PC-3 (cell line): ENCODE measurements at regions not wholly inside any gene's neighbourhood (a gene's known extent, or its start where the extent isn't known, plus 50 kb on each side); places are given as distances from the start of the nearest gene placed in this dataset.

Experiments
- ATAC-seq: fragments of 200-7000 bp; cut with Tn5 transposase; 2 replicates; pipeline ENCODE4 v1.9.1; 2020; ENCODE audit warnings: mild to moderate bottlenecking, moderate library complexity
- BruUV-seq: library from RNA; stranded (reverse); fragments of 400-500 nt; replicated peaks from 2 replicates; lab custom pipeline; 2021; lab: Mats Ljungman, UMichigan
- CTCF ChIA-PET: fragments of 300-600 bp; sonication (Branson Sonifier 250); formaldehyde crosslinking; loops from one replicate; lab custom pipeline; 2022; ENCODE audit warnings: antibody characterized with exemption; lab: Charles Lee
- POLR2A ChIA-PET: fragments of 300-600 bp; sonication (Branson Sonifier 250); formaldehyde crosslinking; loops from one replicate; lab custom pipeline; 2022; ENCODE audit warnings: antibody characterized with exemption; ENCODE audit not compliant: unreplicated experiment; lab: Charles Lee
- DNase-seq: peaks from one replicate; pipeline ENCODE4 v3.0.0-alpha.2; 2015
- H2AFZ ChIP-seq: fragments of 300-600 bp; sonication (generic); 2 replicates; pipeline ENCODE4 v1.6.0; 2016; ENCODE audit warnings: antibody characterized with exemption, low read length
- H3F3A ChIP-seq: fragments of 300-600 bp; sonication (generic); one replicate; pipeline ENCODE4 v1.6.0; 2017; ENCODE audit warnings: antibody characterized with exemption, low read length, control low read depth, mild to moderate bottlenecking; ENCODE audit not compliant: unreplicated experiment
- H3K27ac ChIP-seq: fragments of 300-600 bp; sonication (generic); 2 replicates; pipeline ENCODE4 v1.5.1; 2016; ENCODE audit warnings: mild to moderate bottlenecking, low read length
- H3K27me3 ChIP-seq: fragments of 300-600 bp; sonication (generic); 2 replicates; pipeline ENCODE4 v1.6.1; 2016; ENCODE audit warnings: low read length, mixed read lengths
- H3K36me3 ChIP-seq: fragments of 300-600 bp; sonication (generic); 2 replicates; pipeline ENCODE4 v1.6.1; 2016; ENCODE audit warnings: low read depth, mixed run types, low read length, mixed read lengths
- H3K4me1 ChIP-seq: fragments of 300-600 bp; sonication (generic); 2 replicates; pipeline ENCODE4 v1.5.1; 2016; ENCODE audit warnings: low read length; ENCODE audit not compliant: insufficient read depth
- H3K4me2 ChIP-seq: fragments of 300-600 bp; sonication (generic); 2 replicates; pipeline ENCODE4 v1.6.0; 2016; ENCODE audit warnings: low read length
- H3K4me3 ChIP-seq: fragments of 300-600 bp; sonication (generic); 2 replicates; pipeline ENCODE4 v1.5.1; 2016; ENCODE audit warnings: mild to moderate bottlenecking, low read length, mixed read lengths
- H3K79me2 ChIP-seq: fragments of 300-600 bp; sonication (generic); 2 replicates; pipeline ENCODE4 v1.6.1; 2017; ENCODE audit warnings: low read length, mixed read lengths
- H3K9ac ChIP-seq: fragments of 300-600 bp; sonication (generic); 2 replicates; pipeline ENCODE4 v1.6.0; 2016; ENCODE audit warnings: mild to moderate bottlenecking, low read length
- H3K9me2 ChIP-seq: fragments of 300-600 bp; sonication (generic); replicated peaks from 2 replicates; pipeline ENCODE4 v1.6.1; 2016; ENCODE audit warnings: mixed run types, low read length, mixed read lengths
- H3K9me3 ChIP-seq: fragments of 300-600 bp; sonication (generic); 2 replicates; pipeline ENCODE4 v1.6.1; 2016; ENCODE audit warnings: low read length, mixed read lengths
- H4K20me1 ChIP-seq: fragments of 300-600 bp; sonication (generic); 2 replicates; pipeline ENCODE4 v1.6.1; 2016; ENCODE audit warnings: low read length, mixed read lengths
- CTCF ChIP-seq: fragments of 300-600 bp; sonication (generic); conservative IDR thresholded peaks from 2 replicates; pipeline ENCODE4 v1.5.1; 2017; ENCODE audit warnings: antibody characterized with exemption, low read depth, mild to moderate bottlenecking, low read length
- EZH2 ChIP-seq: fragments of 300-600 bp; sonication (generic); IDR thresholded peaks from one replicate; pipeline ENCODE4 v1.6.1; 2017; ENCODE audit warnings: antibody characterized with exemption, mild to moderate bottlenecking, low read length; ENCODE audit not compliant: unreplicated experiment
- EZH2phosphoT487 ChIP-seq: fragments of 300-600 bp; sonication (generic); IDR thresholded peaks from 2 replicates; pipeline ENCODE4 v1.6.1; 2018; ENCODE audit warnings: mild to moderate bottlenecking, antibody characterized with exemption, low read length, borderline replicate concordance
- intact Hi-C: fragments of 100-400 bp; cut with micrococcal nuclease; formaldehyde crosslinking; loops from 2 replicates; pipeline ENCODE4 v1.9.0; 2023

GRCh38 chr15:61522411-61522810, 293.3 kb upstream of the RORA start:
- Histone ChIP-seq H3K27ac (no peak overlapping the region), H3K4me3 (no peak overlapping the region), H3K9me2 (no peaks in the 10 kb centered on the region), H3K4me2 (no peak overlapping the region), H3K9me3 (no peaks in the 10 kb centered on the region), H2AFZ (no peak overlapping the region), H3K27me3 (peaks cover 29% of the 10 kb centered on the region), H4K20me1 (no peaks in the 10 kb centered on the region), H3K4me1 (no peaks in the 10 kb centered on the region), H3K79me2 (no peaks in the 10 kb centered on the region), H3K9ac (no peak overlapping the region), H3K36me3 (no peaks in the 10 kb centered on the region), H3F3A (no peaks in the 10 kb centered on the region)
- intact Hi-C loops, result no loop called here
- POLR2A ChIA-PET, result no interaction called here
- BruUV-seq, result no TSS peak
- ATAC-seq (no peak), DNase-seq (no peak)
- CTCF ChIA-PET, result no interaction called here
- TF ChIP-seq CTCF, result no peak
- no peak for TF ChIP-seq EZH2phosphoT487
- no peak for TF ChIP-seq EZH2

GRCh38 chr15:61521953-61522352, 292.9 kb upstream of the RORA start:
- Histone ChIP-seq H3K4me1 (no peaks in the 10 kb centered on the region), H4K20me1 (no peaks in the 10 kb centered on the region), H3K9ac (no peak overlapping the region), H2AFZ (no peak overlapping the region), H3K27ac (no peak overlapping the region), H3K4me2 (no peak overlapping the region), H3K4me3 (no peak overlapping the region), H3K36me3 (no peaks in the 10 kb centered on the region), H3K9me3 (no peaks in the 10 kb centered on the region), H3K9me2 (no peaks in the 10 kb centered on the region), H3K27me3 (peaks cover 25% of the 10 kb centered on the region), H3F3A (no peaks in the 10 kb centered on the region), H3K79me2 (no peaks in the 10 kb centered on the region)
- ChIA-PET POLR2A (no interaction called here), CTCF (no interaction called here)
- no peak for TF ChIP-seq EZH2
- no peak for TF ChIP-seq EZH2phosphoT487
- no peak for TF ChIP-seq CTCF
- DNase-seq (no peak), ATAC-seq (no peak)
- intact Hi-C loops, result no loop called here
- no TSS peak for BruUV-seq

- H3K4me1 ChIP-seq, result no peaks in the 10 kb centered on the region
- TF ChIP-seq EZH2phosphoT487, result no peak
- no peak for TF ChIP-seq EZH2
- TF ChIP-seq CTCF, result no peak
- H3F3A ChIP-seq, result no peaks in the 10 kb centered on the region
- DNase-seq (no peak), ATAC-seq (no peak)
- peaks cover 9% of the 10 kb centered on the region; the same call in 1 of the 2 replicates for H3K27me3 ChIP-seq
- H3K9me2 ChIP-seq, result no peaks in the 10 kb centered on the region
- H3K4me2 ChIP-seq, result no peak overlapping the region
- H3K27ac ChIP-seq, result no peak overlapping the region
- no peak overlapping the region for H2AFZ ChIP-seq
- ChIA-PET CTCF (no interaction called here), POLR2A (no interaction called here)
- H3K36me3 ChIP-seq, result no peaks in the 10 kb centered on the region
- no peak overlapping the region for H3K4me3 ChIP-seq
- intact Hi-C loops, result no loop called here
- no peak overlapping the region for H3K9ac ChIP-seq
- BruUV-seq, result no TSS peak
- H3K79me2 ChIP-seq, result no peaks in the 10 kb centered on the region
- no peaks in the 10 kb centered on the region for H3K9me3 ChIP-seq
- no peaks in the 10 kb centered on the region for H4K20me1 ChIP-seq
Observed at GRCh38 chr15:61519296-61519695, 290.2 kb upstream of the RORA start.
